ENCODE measurements at regions not wholly inside any gene's neighbourhood (a gene's known extent, or its start where the extent isn't known, plus 50 kb on each side); places are given as distances from the start of the nearest gene placed in this dataset.

DNA sequence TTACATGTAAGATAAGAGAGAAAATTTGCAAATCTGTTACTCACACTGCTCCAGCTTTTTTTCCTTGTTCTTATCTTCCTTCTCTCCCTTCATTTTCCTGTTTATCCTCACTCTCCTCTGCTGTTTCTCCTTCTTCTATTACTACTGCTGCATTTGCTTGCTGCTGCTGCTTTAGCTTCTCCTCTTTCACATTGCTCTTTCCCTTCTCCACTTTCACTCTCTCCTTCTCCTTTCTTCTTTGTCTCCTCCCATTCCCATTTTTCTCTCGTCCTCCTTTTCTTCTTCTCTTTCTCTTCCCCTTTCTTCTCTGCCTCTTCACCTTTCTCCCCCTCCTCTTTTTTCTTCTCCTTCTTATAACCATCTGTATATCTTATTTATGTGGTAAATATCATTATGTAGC lies 288.6 kb downstream of the CDH9 start:
- DNase-seq (ENCODE audit: low read depth, low spot score) = no peak
- ChIA-PET POLR2A (no interaction called here), CTCF (no interaction called here)
- TF ChIP-seq, protein P1, sequence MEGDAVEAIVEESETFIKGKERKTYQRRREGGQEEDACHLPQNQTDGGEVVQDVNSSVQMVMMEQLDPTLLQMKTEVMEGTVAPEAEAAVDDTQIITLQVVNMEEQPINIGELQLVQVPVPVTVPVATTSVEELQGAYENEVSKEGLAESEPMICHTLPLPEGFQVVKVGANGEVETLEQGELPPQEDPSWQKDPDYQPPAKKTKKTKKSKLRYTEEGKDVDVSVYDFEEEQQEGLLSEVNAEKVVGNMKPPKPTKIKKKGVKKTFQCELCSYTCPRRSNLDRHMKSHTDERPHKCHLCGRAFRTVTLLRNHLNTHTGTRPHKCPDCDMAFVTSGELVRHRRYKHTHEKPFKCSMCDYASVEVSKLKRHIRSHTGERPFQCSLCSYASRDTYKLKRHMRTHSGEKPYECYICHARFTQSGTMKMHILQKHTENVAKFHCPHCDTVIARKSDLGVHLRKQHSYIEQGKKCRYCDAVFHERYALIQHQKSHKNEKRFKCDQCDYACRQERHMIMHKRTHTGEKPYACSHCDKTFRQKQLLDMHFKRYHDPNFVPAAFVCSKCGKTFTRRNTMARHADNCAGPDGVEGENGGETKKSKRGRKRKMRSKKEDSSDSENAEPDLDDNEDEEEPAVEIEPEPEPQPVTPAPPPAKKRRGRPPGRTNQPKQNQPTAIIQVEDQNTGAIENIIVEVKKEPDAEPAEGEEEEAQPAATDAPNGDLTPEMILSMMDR (IDR thresholded peaks at IDR 0.05; ENCODE audit: insufficient read depth, low read length, missing control alignments) = no peak
- no peak overlapping the region for H3K4me3 ChIP-seq (ENCODE audit: low read depth, low read length)

- TF ChIP-seq, protein P1 (IDR thresholded peaks at IDR 0.05; ENCODE audit: insufficient read depth, low read length, missing control alignments) = no peak
- no peak overlapping the region for H3K4me3 ChIP-seq (ENCODE audit: low read depth, low read length)
- ChIA-PET CTCF (no interaction called here), POLR2A (no interaction called here)
- DNase-seq (ENCODE audit: low read depth, low spot score) = no peak
Measured at GRCh38 chr5:26740182-26740581, 298.2 kb downstream of the CDH9 start.

GRCh38 chr5:26737348-26738265 lies 300.8 kb downstream of the CDH9 start:
- no peak for DNase-seq (ENCODE audit: low read depth, low spot score)
- ChIA-PET CTCF (no interaction called here), POLR2A (no interaction called here)
- TF ChIP-seq, protein P1 (IDR thresholded peaks at IDR 0.05; ENCODE audit: insufficient read depth, low read length, missing control alignments) = no peak
- H3K4me3 ChIP-seq (ENCODE audit: low read depth, low read length) = no peak overlapping the region

- TF ChIP-seq, protein P1 (IDR thresholded peaks at IDR 0.05; ENCODE audit: insufficient read depth, low read length, missing control alignments) = no peak
- H3K4me3 ChIP-seq (ENCODE audit: low read depth, low read length) = no peak overlapping the region
- ChIA-PET POLR2A (no interaction called here), CTCF (no interaction called here)
- no peak for DNase-seq (ENCODE audit: low read depth, low spot score)
Measured at GRCh38 chr5:26727916-26728315, 310.5 kb downstream of the CDH9 start.

DNA sequence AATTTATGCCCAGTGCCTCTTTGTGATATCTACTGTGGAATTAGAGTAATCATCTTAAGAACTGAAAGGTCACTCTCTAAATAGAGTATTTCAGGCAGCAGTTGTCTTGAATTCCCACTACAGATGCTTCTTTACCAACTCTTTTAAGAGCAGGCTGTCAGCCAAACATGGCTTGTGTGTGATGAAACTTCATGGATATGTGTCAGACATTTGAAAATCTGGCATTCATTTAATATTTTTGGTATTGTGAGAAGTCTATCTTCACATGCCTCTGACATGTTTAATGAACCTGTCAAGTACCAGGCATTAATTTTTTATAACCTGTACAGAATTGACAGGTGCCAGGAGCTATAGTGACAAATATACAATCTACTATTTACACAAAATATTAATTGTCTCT lies 318.6 kb downstream of the CDH9 start:
- TF ChIP-seq, protein P1 (IDR thresholded peaks at IDR 0.05; ENCODE audit: insufficient read depth, low read length, missing control alignments) = no peak
- POLR2A ChIA-PET = no interaction called here
- H3K4me3 ChIP-seq (ENCODE audit: low read depth, low read length) = no peak overlapping the region
- CTCF ChIA-PET = no interaction called here
- no peak for DNase-seq (ENCODE audit: low read depth, low spot score)

DNA sequence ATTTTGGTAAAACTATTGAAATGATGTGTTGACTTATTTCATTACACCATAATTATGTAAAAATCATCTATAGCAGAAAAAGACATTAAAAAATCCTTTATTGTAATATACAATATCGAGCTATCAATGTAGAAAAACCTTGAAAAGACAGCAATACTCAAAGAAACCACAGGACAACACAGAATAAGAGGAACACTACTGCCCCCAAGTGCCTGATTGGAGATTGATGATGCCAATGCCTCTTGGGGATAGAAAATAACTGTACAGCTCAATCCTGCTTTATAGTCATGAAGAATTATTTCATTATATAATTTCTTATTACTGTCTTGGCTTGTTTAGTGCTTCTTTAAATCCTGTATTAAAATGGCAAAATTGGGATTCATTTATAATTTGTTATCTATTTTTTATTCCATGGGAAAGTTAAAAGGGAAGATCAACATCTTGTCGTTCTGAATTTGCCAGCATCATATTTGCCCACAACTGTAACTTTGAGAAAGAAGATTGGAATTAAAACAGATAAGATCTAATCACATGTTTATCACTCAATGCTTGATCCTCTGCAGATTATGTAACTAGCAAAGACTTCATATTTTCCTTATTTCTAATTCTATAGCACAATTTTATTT lies 337.5 kb downstream of the CDH9 start:
- H3K4me3 ChIP-seq (ENCODE audit: low read depth, low read length) = no peak overlapping the region
- TF ChIP-seq, protein P1 (IDR thresholded peaks at IDR 0.05; ENCODE audit: insufficient read depth, low read length, missing control alignments) = no peak
- ChIA-PET CTCF (no interaction called here), POLR2A (no interaction called here)
- DNase-seq (ENCODE audit: low read depth, low spot score) = no peak

Measured in AG04449 (cell line).